ENCODE measurements at regions not wholly inside any gene's neighbourhood (a gene's known extent, or its start where the extent isn't known, plus 50 kb on each side); places are given as distances from the start of the nearest gene placed in this dataset.
"Not testable (repeated sequence)": the region's sequence is repeated elsewhere in the genome, so short reads cannot be mapped to it uniquely, and the experiment has no call there.

- TF ChIP-seq, protein P1, sequence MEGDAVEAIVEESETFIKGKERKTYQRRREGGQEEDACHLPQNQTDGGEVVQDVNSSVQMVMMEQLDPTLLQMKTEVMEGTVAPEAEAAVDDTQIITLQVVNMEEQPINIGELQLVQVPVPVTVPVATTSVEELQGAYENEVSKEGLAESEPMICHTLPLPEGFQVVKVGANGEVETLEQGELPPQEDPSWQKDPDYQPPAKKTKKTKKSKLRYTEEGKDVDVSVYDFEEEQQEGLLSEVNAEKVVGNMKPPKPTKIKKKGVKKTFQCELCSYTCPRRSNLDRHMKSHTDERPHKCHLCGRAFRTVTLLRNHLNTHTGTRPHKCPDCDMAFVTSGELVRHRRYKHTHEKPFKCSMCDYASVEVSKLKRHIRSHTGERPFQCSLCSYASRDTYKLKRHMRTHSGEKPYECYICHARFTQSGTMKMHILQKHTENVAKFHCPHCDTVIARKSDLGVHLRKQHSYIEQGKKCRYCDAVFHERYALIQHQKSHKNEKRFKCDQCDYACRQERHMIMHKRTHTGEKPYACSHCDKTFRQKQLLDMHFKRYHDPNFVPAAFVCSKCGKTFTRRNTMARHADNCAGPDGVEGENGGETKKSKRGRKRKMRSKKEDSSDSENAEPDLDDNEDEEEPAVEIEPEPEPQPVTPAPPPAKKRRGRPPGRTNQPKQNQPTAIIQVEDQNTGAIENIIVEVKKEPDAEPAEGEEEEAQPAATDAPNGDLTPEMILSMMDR (conservative IDR thresholded peaks at IDR 0.05; ENCODE audit: control insufficient read depth, insufficient read depth, low read depth, low read length), result peak; percentile 21
- no peak for DNase-seq (ENCODE audit: low read depth)
- no peak overlapping the region for H3K4me3 ChIP-seq (ENCODE audit: control insufficient read depth, low read depth, low read length)
Measured at GRCh38 chr4:19486400-19486799, 765.3 kb upstream of the SLIT2 start.

DNA sequence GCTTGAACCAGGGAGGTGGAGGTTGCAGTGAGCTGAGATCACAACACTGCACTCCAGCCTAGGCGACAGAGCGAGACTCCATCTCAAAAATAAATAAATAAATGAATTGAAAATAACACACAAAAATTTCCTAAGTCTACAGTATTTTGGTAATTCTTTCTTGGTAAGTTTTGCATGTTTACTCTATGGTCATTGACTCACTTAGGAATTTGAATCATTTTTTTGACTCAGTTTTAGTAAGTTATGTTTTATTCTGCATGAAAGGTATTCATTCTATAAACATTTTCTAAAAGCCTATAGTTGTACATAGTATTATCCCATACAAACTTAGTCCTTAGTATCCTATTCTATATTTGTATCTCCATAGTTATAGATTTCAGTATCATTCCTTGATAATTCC is 772.9 kb upstream of the SLIT2 start:
- TF ChIP-seq, protein P1 (conservative IDR thresholded peaks at IDR 0.05; ENCODE audit: control insufficient read depth, insufficient read depth, low read depth, low read length), result no peak
- peak; percentile 29 for DNase-seq (ENCODE audit: low read depth)
- no peak overlapping the region for H3K4me3 ChIP-seq (ENCODE audit: control insufficient read depth, low read depth, low read length)

- peak; percentile 10 for DNase-seq (ENCODE audit: low read depth)
- no peak overlapping the region for H3K4me3 ChIP-seq (ENCODE audit: control insufficient read depth, low read depth, low read length)
- TF ChIP-seq, protein P1 (conservative IDR thresholded peaks at IDR 0.05; ENCODE audit: control insufficient read depth, insufficient read depth, low read depth, low read length), result no peak
Measured at GRCh38 chr4:19473569-19473968, 778.1 kb upstream of the SLIT2 start.

DNA sequence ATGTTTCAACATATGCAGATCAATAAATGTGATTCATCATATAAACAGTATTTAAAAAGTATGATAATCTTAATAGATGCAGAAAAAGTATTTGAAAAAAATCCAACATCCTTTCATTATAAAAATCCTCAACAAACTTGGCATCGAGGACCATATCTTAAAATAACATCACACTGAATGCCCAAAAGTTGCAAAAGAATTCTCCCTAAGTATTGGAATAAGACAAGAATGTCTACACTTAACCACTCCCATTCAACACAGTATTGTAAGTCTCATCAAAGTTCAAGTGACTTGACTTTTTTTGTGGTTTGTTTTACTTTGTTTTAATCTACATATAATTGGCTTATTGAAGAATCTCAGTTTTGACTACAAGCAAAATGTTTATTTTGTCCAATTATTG is 779.0 kb upstream of the SLIT2 start:
- TF ChIP-seq, protein P1 (conservative IDR thresholded peaks at IDR 0.05; ENCODE audit: control insufficient read depth, insufficient read depth, low read depth, low read length), result no peak
- no peak overlapping the region for H3K4me3 ChIP-seq (ENCODE audit: control insufficient read depth, low read depth, low read length)
- no peak for DNase-seq (ENCODE audit: low read depth)

DNA sequence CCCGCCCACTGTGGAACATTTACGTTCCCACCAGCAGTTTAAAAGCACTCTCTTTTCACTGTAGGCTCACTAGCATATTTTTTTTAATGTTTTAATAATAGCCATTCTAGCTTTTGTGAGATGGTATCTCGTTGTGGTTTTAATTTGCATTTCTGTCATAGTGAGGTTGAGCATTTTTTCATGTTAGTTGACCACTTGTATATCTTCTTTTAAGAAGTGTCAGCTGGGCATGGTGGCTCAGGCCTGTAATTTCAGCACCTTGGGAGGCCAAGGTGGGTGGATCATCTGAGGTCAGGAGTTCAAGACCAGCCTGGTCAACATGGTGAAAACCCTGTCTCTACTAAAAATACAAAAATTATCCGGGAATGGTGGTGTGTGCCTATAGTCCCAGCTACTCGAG is 781.7 kb upstream of the SLIT2 start:
- not testable (repeated sequence) for H3K4me3 ChIP-seq (ENCODE audit: control insufficient read depth, low read depth, low read length); DNase-seq (ENCODE audit: low read depth)

GRCh38 chr4:19462117-19462516 is 789.6 kb upstream of the SLIT2 start:
- DNase-seq (ENCODE audit: low read depth), result no peak
- TF ChIP-seq, protein P1 (conservative IDR thresholded peaks at IDR 0.05; ENCODE audit: control insufficient read depth, insufficient read depth, low read depth, low read length), result no peak
- H3K4me3 ChIP-seq (ENCODE audit: control insufficient read depth, low read depth, low read length), result no peak overlapping the region

GRCh38 chr4:19455850-19456602 is 795.7 kb upstream of the SLIT2 start:
- no peak overlapping the region for H3K4me3 ChIP-seq (ENCODE audit: control insufficient read depth, low read depth, low read length)
- no peak for DNase-seq (ENCODE audit: low read depth)
- TF ChIP-seq, protein P1 (conservative IDR thresholded peaks at IDR 0.05; ENCODE audit: control insufficient read depth, insufficient read depth, low read depth, low read length), result no peak
